H9 (cell line): ENCODE measurements at regions not wholly inside any gene's neighbourhood (a gene's known extent, or its start where the extent isn't known, plus 50 kb on each side); places are given as distances from the start of the nearest gene placed in this dataset.

ENCODE experiments used
- DNase-seq: peaks from one replicate; pipeline ENCODE4 v3.0.0-alpha.2; 2017
- H2AFZ ChIP-seq: one replicate; pipeline ENCODE4 v1.6.1; 2013; ENCODE audit warnings: mild to moderate bottlenecking, low read length, control low read depth, moderate library complexity
- H2AK5ac ChIP-seq: 2 replicates; pipeline ENCODE4 v1.6.1; 2013; ENCODE audit warnings: low read length, control low read depth, mixed read lengths; ENCODE audit not compliant: insufficient read length
- H2BK120ac ChIP-seq: one replicate; pipeline ENCODE4 v1.6.1; 2013; ENCODE audit warnings: low read depth, mild to moderate bottlenecking, low read length, control low read depth, inconsistent platforms; ENCODE audit not compliant: poor library complexity, severe bottlenecking
- H2BK12ac ChIP-seq: 2 replicates; pipeline ENCODE4 v1.6.1; 2013; ENCODE audit warnings: low read length, control low read depth, mixed read lengths, low read depth; ENCODE audit not compliant: insufficient read length
- H2BK15ac ChIP-seq: 2 replicates; pipeline ENCODE4 v1.6.1; 2013; ENCODE audit warnings: low read depth, low read length, control low read depth
- H2BK20ac ChIP-seq: one replicate; pipeline ENCODE4 v1.6.1; 2013; ENCODE audit warnings: low read depth, mild to moderate bottlenecking, low read length, control low read depth, inconsistent platforms; ENCODE audit not compliant: poor library complexity, severe bottlenecking
- H2BK5ac ChIP-seq: 2 replicates; pipeline ENCODE4 v1.6.1; 2013; ENCODE audit warnings: low read length, control low read depth, mixed read lengths; ENCODE audit not compliant: insufficient read length
- H3K14ac ChIP-seq: 2 replicates; pipeline ENCODE4 v1.6.1; 2013; ENCODE audit warnings: low read length, control low read depth; ENCODE audit not compliant: insufficient read depth
- H3K18ac ChIP-seq: 2 replicates; pipeline ENCODE4 v1.6.1; 2013; ENCODE audit warnings: low read depth, mild to moderate bottlenecking, mixed read lengths, low read length, control low read depth; ENCODE audit not compliant: insufficient read length
- H3K23ac ChIP-seq: 2 replicates; pipeline ENCODE4 v1.6.1; 2013; ENCODE audit warnings: low read length, control low read depth, mixed read lengths, low read depth; ENCODE audit not compliant: insufficient read length
- H3K23me2 ChIP-seq: 2 replicates; pipeline ENCODE4 v1.6.1; 2013; ENCODE audit warnings: low read depth, mild to moderate bottlenecking, mixed read lengths, low read length, control low read depth; ENCODE audit not compliant: insufficient read length, poor library complexity, severe bottlenecking
- H3K27ac ChIP-seq: 2 replicates; pipeline ENCODE4 v1.5.1; 2013; ENCODE audit warnings: low read length, control low read depth, mixed read lengths, low read depth; ENCODE audit not compliant: insufficient read length
- H3K27me3 ChIP-seq: 2 replicates; pipeline ENCODE4 v1.6.1; 2013; ENCODE audit warnings: low read length, control low read depth, inconsistent platforms; ENCODE audit not compliant: insufficient read depth
- H3K4ac ChIP-seq: 2 replicates; pipeline ENCODE4 v1.6.1; 2013; ENCODE audit warnings: low read depth, mild to moderate bottlenecking, control low read depth, inconsistent platforms, low read length, moderate library complexity
- H3K4me1 ChIP-seq: 2 replicates; pipeline ENCODE4 v1.6.1; 2013; ENCODE audit warnings: low read length, control low read depth, inconsistent platforms; ENCODE audit not compliant: insufficient read depth
- H3K4me2 ChIP-seq: 2 replicates; pipeline ENCODE4 v1.6.1; 2013; ENCODE audit warnings: low read length, control low read depth, mixed read lengths; ENCODE audit not compliant: insufficient read length, insufficient read depth
- H3K56ac ChIP-seq: 2 replicates; pipeline ENCODE4 v1.6.1; 2013; ENCODE audit warnings: low read depth, mild to moderate bottlenecking, mixed read lengths, low read length, control low read depth; ENCODE audit not compliant: insufficient read length
- H3K79me1 ChIP-seq: 2 replicates; pipeline ENCODE4 v1.6.1; 2013; ENCODE audit warnings: low read depth, mild to moderate bottlenecking, moderate library complexity, low read length, control low read depth, inconsistent platforms; ENCODE audit not compliant: insufficient read depth, poor library complexity, severe bottlenecking
- H3K79me2 ChIP-seq: 2 replicates; pipeline ENCODE4 v1.6.1; 2013; ENCODE audit warnings: low read length, control low read depth, inconsistent platforms; ENCODE audit not compliant: insufficient read depth
- H3K9ac ChIP-seq: 2 replicates; pipeline ENCODE4 v1.6.1; 2013; ENCODE audit warnings: low read length, control low read depth, mixed read lengths; ENCODE audit not compliant: insufficient read length; ENCODE audit errors: extremely low read depth
- H3K9me3 ChIP-seq: one replicate; pipeline ENCODE4 v1.6.1; 2013; ENCODE audit warnings: low read depth, low read length, inconsistent platforms; ENCODE audit not compliant: control insufficient read depth
- H3T11ph ChIP-seq: one replicate; pipeline ENCODE4 v1.6.1; 2013; ENCODE audit warnings: mild to moderate bottlenecking, low read length, control low read depth, inconsistent platforms
- H4K20me1 ChIP-seq: one replicate; pipeline ENCODE4 v1.6.1; 2013; ENCODE audit not compliant: control insufficient read depth, insufficient read length, insufficient read depth
- H4K5ac ChIP-seq: 2 replicates; pipeline ENCODE4 v1.6.1; 2013; ENCODE audit warnings: low read depth, mild to moderate bottlenecking, mixed read lengths, low read length, control low read depth; ENCODE audit not compliant: insufficient read length
- H4K8ac ChIP-seq: replicated peaks from 2 replicates; pipeline ENCODE4 v1.6.1; 2013; ENCODE audit warnings: low read length, control low read depth, mixed read lengths, low read depth; ENCODE audit not compliant: insufficient read length
- H4K91ac ChIP-seq: 2 replicates; pipeline ENCODE4 v1.6.1; 2013; ENCODE audit warnings: low read depth, mild to moderate bottlenecking, moderate library complexity, mixed read lengths, low read length, control low read depth; ENCODE audit not compliant: insufficient read length
- H3K27ac Mint-ChIP-seq, 3 experiments: 2 replicates in 2 of 3; 3 replicates in 1 of 3; pipeline ENCODE4 v1.8.0; 2020 to 2021; ENCODE audit warnings: mixed read lengths in 3 of 3, mild to moderate bottlenecking in 1 of 3, moderate library complexity in 1 of 3
- H3K27me3 Mint-ChIP-seq: 2 replicates; pipeline ENCODE4 v1.8.0; 2021; ENCODE audit warnings: low read depth, mild to moderate bottlenecking, moderate library complexity, mixed read lengths
- H3K36me3 Mint-ChIP-seq, 3 experiments: 2 replicates in 2 of 3; 3 replicates in 1 of 3; pipeline ENCODE4 v1.8.0; 2020 to 2021; ENCODE audit warnings: low read depth in 3 of 3, mixed read lengths in 3 of 3; ENCODE audit not compliant: insufficient read depth in 1 of 3
- H3K4me1 Mint-ChIP-seq, 2 experiments: 2 replicates each; pipeline ENCODE4 v1.8.0; 2020; ENCODE audit warnings: mixed read lengths in 2 of 2
- H3K4me3 Mint-ChIP-seq, 2 experiments: 2 replicates in 1 of 2; 3 replicates in 1 of 2; pipeline ENCODE4 v1.8.0; 2020 to 2021; ENCODE audit warnings: mild to moderate bottlenecking in 2 of 2, mixed read lengths in 2 of 2, moderate library complexity in 1 of 2
- H3K9me3 Mint-ChIP-seq, 2 experiments: 2 replicates in 1 of 2; 3 replicates in 1 of 2; pipeline ENCODE4 v1.8.0; 2020; ENCODE audit warnings: mild to moderate bottlenecking in 2 of 2, mixed read lengths in 2 of 2, moderate library complexity in 1 of 2
- CTCF ChIP-seq: fragments of 200-600 bp; sonication (generic); conservative IDR thresholded peaks from 3 replicates; pipeline ENCODE4 v1.8.0; 2021; ENCODE audit warnings: antibody characterized with exemption, mild to moderate bottlenecking
- WGBS: extraction: QIAGEN DNeasy Blood & Tissue Kit; methylation state at CpG from one replicate; pipeline ENCODE4 v1.1.7; 2013; ENCODE audit warnings: missing lambda C conversion rate, low lambda C conversion rate, mixed read lengths; ENCODE audit not compliant: insufficient read length; ENCODE audit errors: extremely low coverage; 5-methylcytosine and 5-hydroxymethylcytosine counted together

GRCh38 chr14:34211732-34212131 is 250.3 kb downstream of the SPTSSA start:
- no peaks in the 10 kb centered on the region for H4K20me1 ChIP-seq
- no peak overlapping the region for H3K14ac ChIP-seq
- no peaks in the 10 kb centered on the region for H3K27me3 Mint-ChIP-seq
- H3K4me2 ChIP-seq: no peak overlapping the region
- H3K9ac ChIP-seq: no peak overlapping the region
- H3K23me2 ChIP-seq: no peaks in the 10 kb centered on the region
- H2BK15ac ChIP-seq: no peak overlapping the region
- no peak overlapping the region for H2BK5ac ChIP-seq
- no CpG with 5 or more reads among the region's 3 CpGs for WGBS
- H3T11ph ChIP-seq: no peak overlapping the region
- H3K9me3 ChIP-seq: no peaks in the 10 kb centered on the region
- H3K23ac ChIP-seq: no peak overlapping the region
- H3K4me3 Mint-ChIP-seq: no peak overlapping the region
- H3K4me1 Mint-ChIP-seq: no peaks in the 10 kb centered on the region
- no peak overlapping the region for H4K91ac ChIP-seq
- H2BK12ac ChIP-seq: no peak overlapping the region
- no peak overlapping the region for H3K4ac ChIP-seq
- H2BK120ac ChIP-seq: no peak overlapping the region
- no peak overlapping the region for H2AFZ ChIP-seq
- no peaks in the 10 kb centered on the region for H3K79me2 ChIP-seq
- no peak overlapping the region for H2BK20ac ChIP-seq
- H4K5ac ChIP-seq: no peak overlapping the region
- TF ChIP-seq CTCF: no peak
- no peak overlapping the region for H3K27ac Mint-ChIP-seq
- no peak overlapping the region for H3K18ac ChIP-seq
- no peaks in the 10 kb centered on the region for H3K4me1 ChIP-seq
- H3K36me3 Mint-ChIP-seq: no peaks in the 10 kb centered on the region
- no peak overlapping the region for H3K56ac ChIP-seq
- DNase-seq: no peak
- H2AK5ac ChIP-seq: no peak overlapping the region
- H3K79me1 ChIP-seq: no peaks in the 10 kb centered on the region
- H3K27ac ChIP-seq: no peak overlapping the region
- H3K27me3 ChIP-seq: no peaks in the 10 kb centered on the region
- H4K8ac ChIP-seq: no peak overlapping the region
- H3K9me3 Mint-ChIP-seq: no peaks in the 10 kb centered on the region
